GM19455 (cell line): ENCODE measurements at regions not wholly inside any gene's neighbourhood (a gene's known extent, or its start where the extent isn't known, plus 50 kb on each side); places are given as distances from the start of the nearest gene placed in this dataset.
"Not testable (repeated sequence)": the region's sequence is repeated elsewhere in the genome, so short reads cannot be mapped to it uniquely, and the experiment has no call there.

Experiments used
- ATAC-seq: cut with Tn5 transposase; IDR thresholded peaks from one replicate; pipeline ENCODE4 v1.9.1; 2021; ENCODE audit not compliant: unreplicated experiment

DNA sequence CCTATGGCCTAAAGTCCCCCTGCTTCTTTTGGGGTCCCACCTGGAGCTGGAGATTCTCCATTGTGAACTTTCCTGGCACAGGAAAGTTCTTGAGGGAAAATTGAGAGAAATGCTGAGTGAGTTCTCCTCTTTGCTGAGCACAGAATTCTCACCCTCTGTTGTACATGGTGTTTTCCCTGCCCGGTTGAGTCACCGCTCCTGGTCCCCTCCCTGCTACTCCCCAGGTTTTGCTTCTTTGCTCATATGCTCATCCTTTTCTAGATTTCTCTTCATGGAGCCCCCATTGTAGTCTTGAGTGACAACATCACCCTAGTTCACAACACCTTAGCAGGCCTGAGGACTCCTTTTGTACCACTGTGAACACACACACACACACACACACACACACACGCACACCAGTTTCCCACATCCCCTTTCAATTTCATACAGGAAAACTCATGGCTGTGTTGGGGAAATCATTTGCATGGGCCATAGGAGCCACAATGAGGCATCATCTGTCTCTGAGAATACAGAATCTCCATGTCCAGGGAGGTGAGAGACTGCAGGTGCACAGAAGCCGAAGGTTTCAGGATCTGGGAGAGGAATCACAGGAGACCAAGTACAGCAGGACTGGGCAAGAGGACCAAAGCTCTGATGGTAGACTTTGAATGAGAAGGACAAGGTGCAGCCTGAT, 585.3 kb downstream of the GOLGA6L6 start:
- ATAC-seq = no peak

GRCh38 chr15:19944261-19944888, 597.2 kb downstream of the GOLGA6L6 start:
- ATAC-seq = no peak

GRCh38 chr15:19943515-19943914, 598.1 kb downstream of the GOLGA6L6 start:
- ATAC-seq = no peak

DNA sequence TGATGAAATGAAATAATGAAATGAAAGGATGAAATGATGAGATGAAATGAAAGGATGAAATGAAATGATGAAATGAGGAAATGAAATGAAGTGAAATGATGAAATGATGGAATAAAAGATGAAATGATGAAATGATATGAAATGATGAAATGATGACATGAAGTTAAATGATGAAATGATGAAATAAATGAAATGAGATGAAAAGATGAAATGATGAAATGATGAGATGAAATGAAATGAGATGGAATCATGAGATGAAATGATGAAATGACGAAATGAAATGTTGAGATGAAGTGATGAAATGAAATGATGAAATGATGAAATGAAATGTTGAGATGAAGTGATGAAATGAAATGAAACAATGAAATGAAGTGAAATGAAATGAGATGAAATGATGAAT, 638.3 kb downstream of the GOLGA6L6 start:
- ATAC-seq = not testable (repeated sequence)

DNA sequence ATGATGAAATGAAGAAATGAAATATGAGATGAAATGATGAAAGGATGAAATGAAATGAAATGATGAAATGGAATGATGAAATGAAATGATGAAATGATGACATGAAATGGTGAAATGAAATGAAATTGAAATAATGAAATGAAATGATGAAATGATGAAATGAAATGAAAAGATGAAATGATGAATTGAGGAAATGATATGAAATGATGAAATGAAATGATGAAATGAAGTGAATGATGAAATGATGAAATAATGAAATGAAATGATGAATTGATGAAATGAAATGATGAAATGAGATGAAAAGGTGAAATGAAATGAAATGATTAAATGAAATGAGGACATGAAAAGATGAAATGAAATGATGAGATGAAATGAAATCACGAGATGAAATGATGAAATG, 639.2 kb downstream of the GOLGA6L6 start:
- not testable (repeated sequence) for ATAC-seq

DNA sequence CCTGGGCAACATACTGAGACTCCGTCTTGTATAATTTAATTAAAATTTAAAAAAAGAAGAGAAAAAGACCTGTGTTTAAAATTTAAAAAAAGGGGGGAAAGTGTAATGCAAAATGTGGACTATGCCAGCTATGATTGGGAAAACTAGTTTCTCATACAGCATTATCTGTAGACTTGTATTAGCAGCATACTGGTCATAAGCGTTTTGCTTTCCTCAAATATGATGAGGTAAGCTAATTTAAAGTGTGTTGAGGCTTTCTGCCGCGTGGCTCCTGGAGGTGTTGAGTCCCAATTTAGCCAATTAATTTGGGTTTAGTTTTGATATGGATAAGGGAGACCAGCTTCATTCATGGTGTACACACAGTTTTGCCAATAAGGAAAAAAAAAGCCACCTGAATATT, 640.2 kb downstream of the GOLGA6L6 start:
- ATAC-seq = not testable (repeated sequence)

GRCh38 chr15:19899021-19899824, 642.4 kb downstream of the GOLGA6L6 start:
- ATAC-seq = no peak

DNA sequence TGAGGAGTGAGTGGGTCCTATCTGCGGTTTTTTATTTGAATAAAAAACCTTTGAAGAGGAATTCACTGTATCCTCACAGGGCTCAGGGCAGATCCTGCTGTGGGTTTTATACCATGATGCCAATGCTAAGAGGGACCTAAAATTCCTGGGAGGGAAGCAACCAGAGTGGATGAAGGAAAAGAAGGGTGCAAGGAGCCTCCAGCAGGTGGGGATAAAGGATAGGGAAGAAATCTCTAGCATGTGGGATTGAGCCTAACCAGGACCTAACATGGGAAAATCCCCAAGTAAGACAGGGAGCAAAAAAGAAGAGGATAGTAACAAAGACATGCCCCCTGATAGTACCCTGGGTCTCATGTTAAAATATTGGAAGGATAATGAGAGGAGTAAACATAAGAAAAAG, 652.8 kb downstream of the GOLGA6L6 start:
- ATAC-seq = not testable (repeated sequence)

DNA sequence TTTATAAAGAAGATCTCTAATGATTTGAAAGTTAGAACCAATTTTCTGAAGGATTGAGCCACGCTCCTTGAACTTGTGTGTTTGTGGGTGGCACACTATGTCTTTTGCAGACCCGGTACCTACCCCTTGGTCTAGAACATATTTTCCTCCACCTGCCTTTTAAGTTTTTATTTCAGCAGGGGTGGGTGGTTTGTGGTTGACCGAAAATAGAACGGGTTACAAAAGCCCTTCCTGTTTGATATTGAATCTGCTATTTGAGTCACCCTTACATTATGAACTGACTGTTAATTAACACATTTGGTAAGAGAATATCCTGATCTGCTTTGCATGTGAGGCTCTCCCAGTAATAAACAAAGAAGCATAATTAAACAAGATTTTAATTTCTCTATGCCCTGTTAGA, 697.5 kb downstream of the GOLGA6L6 start:
- not testable (repeated sequence) for ATAC-seq
